ENCODE measurements at regions not wholly inside any gene's neighbourhood (a gene's known extent, or its start where the extent isn't known, plus 50 kb on each side); places are given as distances from the start of the nearest gene placed in this dataset.
A peak's percentile ranks its signal among the peaks of the same experiment; 100 is the strongest.

- no peak for TF ChIP-seq REST (IDR thresholded peaks at IDR 0.05; ENCODE audit: low read depth)
These were observed 86.4 kb upstream of the PRKG1 start (continued) for GRCh38 chr10:50987934-50988333.

- Histone ChIP-seq H3K9me2 (ENCODE audit: insufficient read depth) (no peaks in the 10 kb centered on the region), H3K27me3 (ENCODE audit: insufficient read depth, low read length) (no peaks in the 10 kb centered on the region), H3K4me1 (ENCODE audit: control insufficient read depth in 1 of 2, insufficient read depth in 2 of 2, low read length in 2 of 2) (peaks cover 7 to 19% of the 10 kb centered on the region in 2 experiments; a peak in 3 of 4 replicates), H3K9me3 (ENCODE audit: control insufficient read depth in 1 of 2, insufficient read depth in 1 of 2, low read depth in 1 of 2, low read length in 2 of 2) (no peaks in the 10 kb centered on the region), H3K4me2 (ENCODE audit: low read length) (peak overlapping the region; percentile 32), H3K9ac (ENCODE audit: low read length) (no peak overlapping the region), H3K79me2 (ENCODE audit: insufficient read depth, low read length) (no peaks in the 10 kb centered on the region), H2AFZ (ENCODE audit: low read depth, low read length, poor library complexity, severe bottlenecking) (peak overlapping the region; percentile 29), H4K20me1 (ENCODE audit: insufficient read depth) (no peaks in the 10 kb centered on the region), H3K4me3 (replicated peaks in 1 of 2; ENCODE audit: low read depth in 1 of 2, low read length in 2 of 2) (no peak overlapping the region), H3K27ac (ENCODE audit: low read depth, low read length) (no peak overlapping the region), H3K36me3 (ENCODE audit: control insufficient read depth in 1 of 2, insufficient read depth in 2 of 2, low read length in 2 of 2) (no peaks in the 10 kb centered on the region)
- CTCF ChIA-PET = no interaction called here
- no TSS peak for BruUV-seq (replicated peaks)
- no peak for ATAC-seq
- DNase-seq (ENCODE audit: low read depth, low spot score) = no peak
- intact Hi-C loops (cut with micrococcal nuclease) = no loop called here
- RAD21 ChIA-PET (ENCODE audit: low non-redundant PET in 1 of 2, low total read pairs in 2 of 2, uncharacterized antibody in 2 of 2, unreplicated experiment in 2 of 2) = no interaction called here
- no peak for TF ChIP-seq FOSL1 (IDR thresholded peaks at IDR 0.05; ENCODE audit: low read depth)
- TF ChIP-seq CTCF (IDR thresholded peaks at IDR 0.05 in 2 of 3, conservative IDR thresholded peaks at IDR 0.05 in 1 of 3; ENCODE audit: borderline replicate concordance in 1 of 3, insufficient read depth in 1 of 3, low read depth in 2 of 3, low read length in 2 of 3) = peak; percentile 34 to 63 (median 35); a peak in 4 of 6 replicates
- TF ChIP-seq EGR1 (IDR thresholded peaks at IDR 0.05; ENCODE audit: low read depth) = no peak
- no peak for TF ChIP-seq MAX (IDR thresholded peaks at IDR 0.05)
- peak; percentile 51 for TF ChIP-seq RAD21 (IDR thresholded peaks at IDR 0.05; ENCODE audit: low read depth)
- TF ChIP-seq SRF (IDR thresholded peaks at IDR 0.05; ENCODE audit: low read depth) = no peak
- POLR2A ChIA-PET = no interaction called here
These were observed 85.5 kb upstream of the PRKG1 start for GRCh38 chr10:50988792-50989191.
